DND-41 (cell line): ENCODE measurements at regions not wholly inside any gene's neighbourhood (a gene's known extent, or its start where the extent isn't known, plus 50 kb on each side); places are given as distances from the start of the nearest gene placed in this dataset.

Experiments
- CTCF ChIP-seq: IDR thresholded peaks from 2 replicates; pipeline ENCODE4 v1.5.1; 2012; ENCODE audit warnings: borderline replicate concordance, low read length, moderate library complexity, mild to moderate bottlenecking; ENCODE audit not compliant: poor library complexity, severe bottlenecking; ENCODE audit errors: extremely low read depth
- EZH2 ChIP-seq: IDR thresholded peaks from 3 replicates; pipeline ENCODE4 v1.6.1; 2012; ENCODE audit warnings: borderline replicate concordance, low read depth, mild to moderate bottlenecking, moderate library complexity, low read length, inconsistent platforms; ENCODE audit not compliant: severe bottlenecking

GRCh38 chr4:3365326-3365725 lies 72.5 kb downstream of the RGS12 start:
- TF ChIP-seq CTCF: no peak
- TF ChIP-seq EZH2: no peak
